GM18517 (cell line): ENCODE measurements at regions not wholly inside any gene's neighbourhood (a gene's known extent, or its start where the extent isn't known, plus 50 kb on each side); places are given as distances from the start of the nearest gene placed in this dataset.
A peak's percentile ranks its signal among the peaks of the same experiment; 100 is the strongest.

Source experiments
- ATAC-seq: cut with Tn5 transposase; IDR thresholded peaks from one replicate; pipeline ENCODE4 v1.9.1; 2021; ENCODE audit warnings: mild to moderate bottlenecking, moderate library complexity; ENCODE audit not compliant: unreplicated experiment

DNA sequence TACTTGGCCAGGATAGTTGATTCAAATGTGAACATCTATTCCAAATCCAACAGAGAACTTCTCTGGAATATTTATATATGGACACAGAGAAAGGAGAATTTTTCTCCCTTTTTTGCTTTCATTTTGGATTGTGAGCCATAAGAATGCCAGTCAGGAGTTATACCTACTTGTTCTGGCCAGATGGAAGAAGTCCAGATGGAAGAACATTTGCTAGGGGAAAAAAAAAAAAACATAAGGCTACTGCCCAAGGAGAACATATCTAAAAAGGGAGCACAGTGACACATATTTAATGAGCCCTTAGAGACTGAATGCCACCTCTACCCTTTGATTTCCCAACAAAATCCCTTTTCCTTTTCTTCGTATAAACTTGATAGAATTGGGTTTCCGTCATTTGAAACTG is 61.7 kb upstream of the PPP2R2B start:
- ATAC-seq, result no peak

DNA sequence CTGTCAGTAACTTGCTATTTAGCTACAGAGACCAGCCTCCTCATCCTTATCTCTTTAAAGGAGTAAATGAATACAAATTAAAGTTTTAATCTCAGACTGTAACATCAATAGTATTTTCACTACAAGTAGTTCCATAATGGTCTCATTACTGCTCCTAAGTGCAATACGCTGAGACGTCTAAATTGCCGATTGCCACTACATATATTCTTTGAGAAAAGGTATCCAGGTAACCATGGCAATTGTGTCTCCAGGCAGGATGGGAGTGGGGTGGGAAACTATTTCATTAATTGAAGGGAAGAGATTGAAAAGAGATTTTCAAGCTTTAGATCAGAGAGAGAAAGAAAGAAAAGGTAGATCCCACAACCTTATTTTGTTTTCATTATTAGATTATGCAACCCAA is 65.5 kb upstream of the PPP2R2B start:
- ATAC-seq, result no peak

DNA sequence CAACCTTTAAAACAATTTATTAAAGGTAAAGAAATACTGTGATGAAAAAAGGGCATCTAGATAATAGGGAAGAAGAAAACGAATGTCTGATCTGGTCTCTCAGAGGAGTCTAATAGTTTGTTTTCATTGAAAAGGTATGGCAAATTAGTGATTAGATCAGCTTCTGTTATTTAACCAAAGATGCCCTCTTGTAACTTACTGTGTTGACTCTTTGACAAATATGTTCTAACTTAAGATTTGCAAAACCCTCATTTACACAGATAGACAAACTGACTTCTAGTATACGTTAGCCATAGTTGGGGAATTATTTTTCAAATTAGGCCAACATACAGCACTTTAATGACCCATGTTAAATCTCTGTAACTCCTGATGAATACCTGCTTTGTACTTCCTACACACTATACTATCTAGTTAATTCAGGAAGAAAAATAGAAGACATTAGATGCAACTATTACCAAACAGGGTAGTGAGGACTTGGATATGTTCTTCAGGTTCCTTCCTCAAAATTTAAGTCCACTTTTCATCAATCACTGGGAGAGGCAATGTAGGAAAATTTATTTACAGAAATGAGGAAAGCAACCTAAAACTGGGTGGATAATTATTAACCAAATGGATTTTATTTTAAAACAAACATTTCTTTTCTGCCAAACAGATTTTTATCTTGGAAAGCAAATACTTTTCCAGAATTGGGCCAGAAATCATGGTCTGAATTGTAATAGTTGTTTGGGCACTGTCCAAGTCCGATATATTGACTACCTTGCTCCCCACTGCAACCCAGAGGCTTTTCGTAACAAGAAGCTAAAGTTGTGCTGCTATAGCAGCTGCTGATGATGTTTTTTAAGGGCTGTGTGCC is 66.4 kb upstream of the PPP2R2B start:
- ATAC-seq, result no peak

DNA sequence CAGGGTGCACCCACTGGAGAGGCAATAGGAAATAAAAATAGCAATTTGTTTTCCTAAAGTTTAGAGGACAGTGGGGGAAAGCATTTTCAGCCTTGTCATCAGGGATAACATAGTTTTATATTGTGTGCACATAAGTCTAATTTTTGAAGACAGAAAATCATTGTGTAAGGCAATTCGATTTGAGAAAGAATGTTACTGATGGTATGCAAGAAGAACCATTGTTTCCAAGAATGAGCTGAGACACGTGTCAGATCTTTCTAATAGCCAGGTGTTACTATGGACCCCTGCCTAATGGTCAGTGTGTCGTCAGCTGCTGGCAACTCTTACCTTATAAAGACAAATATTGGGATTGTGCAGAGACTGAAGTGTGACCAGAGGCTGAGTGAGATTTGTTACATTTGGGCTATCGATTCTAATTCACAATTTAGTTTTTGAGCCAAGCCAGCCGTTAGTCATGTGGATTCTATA is 67.1 kb upstream of the PPP2R2B start:
- ATAC-seq, result no peak

DNA sequence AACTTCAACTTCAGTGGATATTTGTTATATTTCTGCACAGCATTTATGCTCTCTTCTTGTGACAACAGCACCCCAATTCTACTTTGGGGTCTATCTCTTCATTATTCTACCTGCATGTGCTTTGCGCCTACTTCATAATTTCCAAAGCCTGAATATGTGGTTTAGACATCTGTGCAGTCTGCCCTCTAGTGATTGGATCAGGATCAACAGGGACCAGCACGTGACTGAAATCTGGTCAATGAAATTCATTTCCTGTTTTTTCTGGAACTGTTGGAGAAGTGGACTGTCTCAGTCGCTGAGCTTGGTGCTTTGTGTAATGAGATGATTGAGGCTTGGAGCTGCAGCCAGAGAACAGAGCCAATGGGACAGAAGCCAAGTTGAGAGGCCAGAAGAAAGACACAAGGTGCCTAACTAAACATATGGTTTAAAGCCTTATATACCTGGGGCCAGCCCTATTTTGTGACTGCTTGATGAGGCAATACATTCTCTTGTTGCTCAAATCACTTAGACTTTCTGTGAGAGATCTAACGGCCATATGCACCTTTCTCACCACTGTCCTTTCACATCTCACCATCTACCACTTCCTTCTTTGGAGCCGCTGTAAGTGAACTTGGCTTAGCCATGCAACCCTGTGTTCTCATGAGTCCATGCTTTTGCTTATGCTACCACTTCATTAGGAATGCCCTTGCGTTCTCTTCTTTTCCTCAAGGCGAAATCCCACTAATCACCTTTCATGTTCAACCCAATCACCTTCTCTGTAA is 68.8 kb upstream of the PPP2R2B start:
- ATAC-seq, result no peak

DNA sequence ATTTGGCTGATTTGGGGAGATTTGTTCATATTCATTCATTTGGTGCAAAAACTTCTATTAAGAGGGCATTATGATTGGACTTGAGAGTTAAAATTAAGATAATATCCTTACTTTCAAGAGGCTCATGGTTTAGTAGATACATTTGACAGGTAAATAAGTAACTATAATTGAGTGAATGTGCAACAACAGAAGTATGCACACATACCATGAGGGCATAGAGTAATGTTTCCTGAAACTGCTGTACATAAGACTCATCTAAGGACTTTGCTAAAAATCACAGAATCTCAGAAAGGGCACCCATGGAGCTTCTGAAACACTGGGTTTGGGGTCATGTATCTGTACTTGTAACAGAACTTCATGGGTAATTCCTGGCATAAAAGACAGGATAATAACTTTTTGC is 70.1 kb upstream of the PPP2R2B start:
- no peak for ATAC-seq

DNA sequence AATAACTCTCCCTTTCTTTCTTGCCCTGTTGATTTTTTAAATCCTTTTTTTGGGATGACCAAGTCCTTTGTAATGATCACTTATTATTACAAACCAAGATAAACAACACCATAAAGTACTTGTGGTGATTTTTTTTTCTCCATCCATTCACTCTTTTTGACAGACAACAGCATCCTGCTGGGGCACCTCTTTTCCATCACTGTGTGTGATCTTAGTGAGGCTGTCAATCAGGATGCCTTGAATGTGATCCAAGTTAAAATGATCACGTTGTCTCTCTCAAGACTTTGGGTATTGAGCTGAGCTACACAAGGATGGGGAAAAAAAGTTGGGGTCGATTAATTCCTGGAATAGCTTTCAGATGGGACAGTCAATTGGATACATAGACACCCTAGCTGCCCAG is 73.6 kb upstream of the PPP2R2B start:
- no peak for ATAC-seq

DNA sequence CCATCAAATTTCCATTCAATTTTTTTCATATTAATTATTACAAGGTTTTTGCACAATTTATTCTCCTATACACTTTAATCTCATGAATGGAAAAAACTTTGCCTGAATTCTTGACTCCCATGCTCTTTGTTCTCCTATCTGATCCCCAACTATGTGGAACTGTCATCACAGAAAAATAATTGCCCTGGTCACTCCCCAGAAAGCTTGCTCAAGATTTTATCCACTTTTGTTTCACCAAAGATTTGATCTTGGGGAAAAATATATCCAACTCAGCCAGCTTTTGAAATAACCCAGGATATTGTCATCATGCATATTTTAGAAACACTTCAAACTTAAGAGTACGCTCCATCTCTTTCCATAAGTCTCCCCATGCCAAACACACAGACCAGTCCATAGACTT is 77.7 kb upstream of the PPP2R2B start:
- no peak for ATAC-seq

DNA sequence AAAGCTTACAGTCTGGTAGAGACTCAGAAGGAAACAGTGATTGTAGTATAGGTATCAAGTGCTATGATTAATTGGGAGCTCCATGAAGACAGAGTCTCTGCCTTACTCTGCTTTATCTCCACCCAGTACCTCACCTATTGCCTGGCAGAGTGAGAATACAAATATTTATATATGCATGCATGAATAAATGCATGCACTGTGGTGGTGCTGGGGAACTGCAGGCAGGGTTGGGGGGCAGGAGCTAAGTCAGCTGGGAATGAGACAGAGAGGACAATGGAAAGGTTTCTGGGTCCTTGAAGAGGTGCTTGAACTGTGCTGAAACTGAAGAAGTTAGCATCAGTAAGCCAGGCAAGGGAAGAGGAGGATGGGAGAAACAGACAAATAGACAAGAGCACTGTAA is 80.8 kb upstream of the PPP2R2B start:
- no peak for ATAC-seq

DNA sequence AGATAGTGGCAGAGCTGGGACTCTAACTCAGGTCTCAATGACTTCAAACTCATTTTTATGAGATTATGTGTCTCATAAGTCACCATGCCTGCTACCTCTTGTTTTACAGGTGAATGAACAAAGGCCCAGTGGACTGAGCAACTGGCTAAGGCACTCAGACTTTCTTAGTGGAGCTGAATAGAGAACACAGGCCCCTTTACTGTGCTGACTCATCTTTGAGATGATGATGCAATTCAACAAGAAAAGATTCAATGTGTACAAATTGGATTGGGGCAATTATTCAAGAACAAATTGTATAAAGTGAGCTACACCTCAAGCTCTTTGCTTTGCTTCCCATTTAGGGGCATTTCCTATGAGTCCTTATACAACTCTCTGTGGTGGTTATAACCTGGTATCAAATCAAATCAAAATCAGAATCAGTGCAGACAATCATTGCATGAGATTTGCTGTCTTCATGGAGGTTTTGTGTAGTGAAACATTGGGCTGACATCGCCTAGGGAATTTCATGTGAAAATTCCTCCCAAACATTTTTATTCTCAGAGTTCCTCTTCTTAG is 84.3 kb upstream of the PPP2R2B start:
- ATAC-seq, result no peak

DNA sequence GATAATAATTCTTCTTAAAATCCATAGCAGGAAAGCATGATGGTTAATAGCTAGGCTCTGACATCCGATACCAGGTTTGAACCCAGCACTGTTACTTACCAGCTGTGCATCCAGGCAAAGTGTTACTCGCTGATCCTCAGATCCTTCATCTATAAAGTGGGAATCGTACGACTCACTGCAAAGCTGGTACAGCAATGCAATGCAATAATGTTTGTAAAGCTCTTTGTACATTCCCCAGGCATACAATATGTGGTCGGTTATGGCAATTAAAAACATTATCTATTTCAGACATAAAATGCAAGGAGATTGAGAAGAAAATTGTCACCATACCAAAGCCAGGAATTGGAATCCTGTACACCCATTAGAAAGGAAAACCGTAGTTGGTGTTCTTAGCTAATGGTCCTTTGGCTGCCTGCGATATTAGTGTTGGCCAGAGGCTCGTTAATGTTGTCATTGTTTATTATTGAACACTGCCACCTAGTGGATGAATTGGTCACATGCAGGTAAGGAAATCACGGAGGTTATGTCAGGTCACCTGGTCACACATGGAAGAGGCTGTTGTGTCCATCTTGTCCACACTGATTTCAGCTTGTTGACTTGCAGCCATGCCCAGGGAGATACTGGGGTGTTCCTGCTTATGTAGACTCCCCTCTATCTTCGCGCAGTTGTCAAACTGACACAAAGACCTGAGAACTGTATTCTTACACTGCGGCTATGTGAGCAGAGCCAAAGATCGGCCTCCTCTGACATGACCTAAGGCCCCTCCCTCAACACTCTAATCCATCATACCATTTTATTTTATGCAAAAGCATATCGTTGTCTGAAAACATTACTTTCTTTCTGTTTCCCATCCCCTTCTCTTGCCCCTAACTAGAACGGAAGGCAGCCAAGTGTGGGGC is 87.5 kb upstream of the PPP2R2B start:
- peak; percentile 97 for ATAC-seq

DNA sequence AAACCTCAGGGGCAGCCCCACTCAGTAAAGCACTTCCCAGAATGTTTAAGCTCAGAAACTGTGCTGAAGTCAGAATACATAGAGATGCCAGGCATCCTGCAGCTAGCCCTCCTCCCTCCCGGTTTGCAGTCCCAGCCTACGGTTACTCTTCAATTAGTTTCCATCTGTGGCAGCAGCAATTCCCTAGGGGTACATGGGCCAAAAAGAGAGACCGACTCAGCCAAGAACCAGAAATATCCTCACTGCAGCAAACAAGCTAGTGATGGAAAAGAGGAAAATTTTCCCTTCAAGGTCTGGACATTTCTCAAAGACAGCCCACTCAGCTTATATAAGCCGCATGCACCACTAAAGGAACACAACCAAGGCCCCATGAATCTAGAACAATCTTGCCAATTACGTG is 89.1 kb upstream of the PPP2R2B start:
- no peak for ATAC-seq

DNA sequence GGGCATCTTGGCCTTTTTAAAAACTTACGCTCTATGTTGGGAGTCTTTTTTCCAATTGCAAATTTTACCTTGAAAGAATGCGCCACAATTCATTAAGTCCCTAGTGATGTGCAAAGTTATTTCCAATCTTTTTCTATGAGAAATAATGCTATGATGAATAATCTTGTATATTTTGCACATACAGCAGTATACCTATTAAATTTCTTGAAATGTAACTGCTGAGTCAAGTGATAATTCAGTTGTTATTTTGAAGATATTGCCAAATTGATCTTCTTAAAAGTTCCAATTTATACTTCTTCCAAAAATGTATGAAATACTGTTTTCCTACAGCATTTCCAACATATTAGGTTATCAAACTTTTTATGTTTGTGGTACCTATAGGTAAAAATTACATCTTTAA is 92.8 kb upstream of the PPP2R2B start:
- ATAC-seq, result no peak

DNA sequence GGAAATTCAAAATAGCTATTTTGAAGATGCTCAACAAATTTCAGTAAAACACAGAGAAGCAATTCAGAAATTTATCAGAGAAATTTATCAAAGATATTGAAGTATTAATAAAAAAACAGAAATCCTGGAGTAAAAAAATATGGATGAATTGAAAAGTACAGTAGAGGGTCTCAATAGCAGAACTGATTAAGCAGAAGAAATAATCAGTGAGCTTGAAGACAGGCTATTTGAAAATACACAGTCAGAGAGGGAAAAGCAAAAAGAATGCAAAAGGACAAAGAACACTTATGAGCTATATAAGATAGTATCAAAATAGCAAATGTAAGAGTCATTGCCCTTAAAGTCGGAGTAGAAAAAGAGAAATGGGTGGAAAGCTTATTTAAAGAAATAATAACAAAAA is 107.9 kb upstream of the PPP2R2B start:
- no peak for ATAC-seq

DNA sequence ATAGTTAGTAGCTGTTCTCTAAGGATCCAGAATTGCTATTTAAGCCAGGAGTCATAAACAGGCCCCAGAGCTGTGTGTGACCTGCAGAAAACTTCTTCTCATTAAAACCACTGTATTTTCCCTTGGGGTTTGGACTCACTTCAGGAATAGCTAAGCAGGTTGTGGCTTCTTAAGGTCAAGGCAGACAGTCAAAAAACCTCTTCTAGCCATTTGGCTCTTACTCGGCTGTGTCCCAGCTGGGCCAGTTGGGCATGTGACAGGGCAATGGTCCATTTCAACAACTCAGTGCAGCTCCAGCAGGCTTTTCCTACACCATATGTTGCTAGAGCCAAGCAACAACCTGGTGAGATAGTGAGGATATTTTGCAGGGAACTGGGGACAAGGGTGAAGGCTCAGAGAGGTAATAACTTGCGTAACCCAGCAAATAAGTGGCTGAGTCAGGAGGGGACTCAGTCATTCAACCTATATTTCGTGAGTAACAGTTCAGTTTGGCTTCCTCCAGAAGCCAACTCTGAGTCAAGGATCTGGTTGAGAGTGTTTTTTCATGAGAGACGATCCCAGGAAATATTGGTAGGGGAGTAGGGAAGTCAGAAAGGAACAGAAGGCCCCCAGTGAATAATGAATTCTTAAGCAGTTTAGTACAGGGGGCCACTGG is 115.4 kb upstream of the PPP2R2B start:
- ATAC-seq, result no peak

DNA sequence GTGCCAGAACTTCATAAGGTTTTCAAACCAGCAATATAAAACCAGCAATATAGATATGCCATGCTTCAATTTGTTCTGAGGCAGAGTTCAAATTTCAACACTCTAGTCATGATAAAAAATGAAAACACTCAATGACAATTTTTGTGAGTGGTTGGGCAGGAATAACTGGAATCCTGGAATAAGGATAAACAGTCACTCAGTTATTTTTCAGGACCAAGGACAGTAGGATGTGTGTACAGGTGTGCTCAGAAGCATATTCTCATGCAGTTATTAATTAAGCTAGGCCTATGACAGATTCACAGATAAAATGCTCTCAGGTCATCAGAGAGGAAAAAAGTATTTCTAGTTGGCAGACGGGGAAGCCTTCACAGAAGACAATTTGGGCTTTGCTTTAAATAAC is 117.3 kb upstream of the PPP2R2B start:
- no peak for ATAC-seq

DNA sequence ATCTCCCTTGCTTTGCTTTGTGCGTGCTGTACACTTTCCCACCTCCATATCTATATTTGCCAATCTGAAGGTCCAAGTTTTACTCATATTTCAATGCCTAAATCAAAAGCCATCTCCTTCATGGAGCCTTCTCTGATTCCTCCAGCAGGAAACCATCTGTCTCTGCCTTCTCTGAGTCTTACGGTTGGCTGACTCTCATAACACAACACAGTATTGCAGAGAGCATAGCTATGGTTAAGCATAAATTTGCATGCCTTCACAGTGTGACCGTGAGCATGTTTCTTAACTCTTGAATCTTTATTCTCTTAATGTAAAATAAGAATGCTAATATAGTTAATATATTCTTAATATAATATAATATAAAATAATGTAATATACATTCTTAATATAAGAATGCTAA is 136.8 kb upstream of the PPP2R2B start:
- ATAC-seq, result no peak

DNA sequence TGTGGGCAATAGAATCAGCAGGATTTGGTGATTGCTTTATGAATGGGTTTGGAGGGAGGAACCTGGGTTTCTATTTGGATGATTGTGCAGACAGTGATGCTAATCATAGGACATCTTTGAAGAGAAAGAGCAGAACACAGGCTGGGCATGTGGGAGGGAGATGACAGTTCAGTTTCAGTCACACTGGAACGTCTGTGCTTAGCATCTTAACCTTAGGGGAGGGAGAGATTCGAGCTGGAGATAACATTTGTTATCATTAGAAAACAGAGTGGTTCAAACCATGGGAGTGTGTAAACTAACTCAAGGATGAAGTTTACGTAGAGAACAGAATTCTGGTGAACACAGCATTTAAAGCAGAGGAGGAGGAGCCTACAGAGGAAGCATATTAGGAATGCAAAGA is 138.6 kb upstream of the PPP2R2B start:
- ATAC-seq, result no peak

DNA sequence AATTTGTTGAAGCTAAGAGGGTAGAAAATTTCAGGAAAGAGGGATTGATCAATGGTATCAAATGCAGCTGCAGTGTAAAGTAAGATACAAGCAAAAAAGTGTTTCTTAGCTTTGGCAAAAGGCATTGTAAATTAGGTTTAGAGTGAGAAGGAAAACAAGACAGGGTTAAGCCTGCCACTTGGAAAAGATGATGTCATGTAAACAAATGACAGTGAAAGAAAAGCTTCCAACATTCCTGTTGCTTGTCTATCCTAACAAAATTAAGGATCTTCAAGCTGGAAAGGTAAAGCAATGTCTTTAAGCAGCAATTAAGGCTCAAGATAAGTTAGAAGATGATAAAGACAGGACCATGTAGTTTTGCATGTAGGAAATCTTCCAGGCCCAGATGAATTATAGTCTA is 139.1 kb upstream of the PPP2R2B start:
- no peak for ATAC-seq

DNA sequence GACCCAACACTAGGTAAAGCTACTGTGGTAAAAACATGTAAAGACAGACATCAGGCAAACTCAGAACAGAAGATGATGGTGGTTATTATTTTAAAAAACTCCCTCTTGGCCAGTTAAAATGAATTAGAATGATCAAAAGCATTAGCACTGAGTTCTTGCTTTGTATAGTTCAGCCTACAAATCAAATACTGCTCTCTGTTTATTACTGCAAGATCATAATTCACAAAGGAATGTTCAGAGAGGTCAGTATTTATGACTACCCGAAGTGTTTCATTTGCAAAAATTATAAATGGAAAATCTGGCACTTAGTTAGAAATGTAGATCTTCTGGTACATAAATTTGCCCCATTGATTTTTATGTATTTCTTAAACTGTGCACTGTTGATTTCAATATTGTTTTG is 140.3 kb upstream of the PPP2R2B start:
- ATAC-seq, result no peak
